HL-60 (cell line): ENCODE measurements at regions not wholly inside any gene's neighbourhood (a gene's known extent, or its start where the extent isn't known, plus 50 kb on each side); places are given as distances from the start of the nearest gene placed in this dataset.

Source experiments
- DNase-seq, 2 experiments: peaks; one replicate each; pipeline ENCODE4 v3.0.0-alpha.2; 2010 to 2020; ENCODE audit warnings: low read depth in 1 of 2, low spot score in 1 of 2
- H3K27ac ChIP-seq: fragments of 250-450 bp; sonication (Bioruptor Pico); replicated peaks from 2 replicates; pipeline ENCODE4 v1.5.1; 2020; ENCODE audit warnings: mild to moderate bottlenecking, moderate library complexity
- H3K27me3 ChIP-seq: fragments of 250-450 bp; sonication (Bioruptor Pico); 2 replicates; pipeline ENCODE4 v1.5.1; 2021; ENCODE audit warnings: mild to moderate bottlenecking, moderate library complexity; ENCODE audit not compliant: insufficient read depth, poor library complexity, severe bottlenecking
- H3K4me3 ChIP-seq: replicated peaks from 2 replicates; pipeline ENCODE4 v1.5.1; 2011; ENCODE audit warnings: mild to moderate bottlenecking, control low read depth, low read length; ENCODE audit not compliant: insufficient read depth
- GABPA ChIP-seq: IDR thresholded peaks from 2 replicates; pipeline ENCODE4 v1.6.1; 2012; ENCODE audit warnings: low read depth
- POLR2AphosphoS5 ChIP-seq: IDR thresholded peaks from 2 replicates; pipeline ENCODE4 v1.6.1; 2012; ENCODE audit warnings: low read depth
- SPI1 ChIP-seq: IDR thresholded peaks from 2 replicates; pipeline ENCODE4 v1.6.1; 2012; ENCODE audit warnings: low read depth, mild to moderate bottlenecking, borderline replicate concordance
- TF ChIP-seq, protein P1 (sequence below): IDR thresholded peaks from one replicate; pipeline ENCODE4 v1.5.1; 2011; ENCODE audit warnings: low read length, control low read depth, inconsistent platforms; ENCODE audit not compliant: insufficient read depth
- TF ChIP-seq, protein P2 (sequence below): IDR thresholded peaks from 2 replicates; pipeline ENCODE4 v1.6.1; 2012; ENCODE audit warnings: low read depth; ENCODE audit not compliant: insufficient replicate concordance

DNA sequence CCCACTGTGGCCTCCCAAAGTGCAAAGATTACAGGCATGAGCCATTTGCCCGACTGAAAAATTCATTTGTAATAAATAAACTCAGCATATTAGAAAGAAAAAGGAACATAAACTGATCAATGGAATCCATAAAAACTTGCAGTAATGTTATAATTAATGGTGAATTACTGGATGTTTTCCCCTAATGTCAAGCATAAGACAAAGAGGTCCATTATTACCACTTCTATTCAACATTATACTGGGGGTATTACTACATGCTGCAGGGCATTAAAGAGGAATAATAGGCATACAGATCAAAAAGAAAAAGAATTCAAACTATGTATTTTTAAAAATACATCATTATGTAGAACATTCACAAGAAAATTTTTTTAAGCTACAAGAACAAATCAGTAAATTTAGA lies 926.8 kb downstream of the LRFN5 start:
- DNase-seq: no peak
- TF ChIP-seq GABPA (no peak), SPI1 (no peak), POLR2AphosphoS5 (no peak)
- TF ChIP-seq, protein P1, sequence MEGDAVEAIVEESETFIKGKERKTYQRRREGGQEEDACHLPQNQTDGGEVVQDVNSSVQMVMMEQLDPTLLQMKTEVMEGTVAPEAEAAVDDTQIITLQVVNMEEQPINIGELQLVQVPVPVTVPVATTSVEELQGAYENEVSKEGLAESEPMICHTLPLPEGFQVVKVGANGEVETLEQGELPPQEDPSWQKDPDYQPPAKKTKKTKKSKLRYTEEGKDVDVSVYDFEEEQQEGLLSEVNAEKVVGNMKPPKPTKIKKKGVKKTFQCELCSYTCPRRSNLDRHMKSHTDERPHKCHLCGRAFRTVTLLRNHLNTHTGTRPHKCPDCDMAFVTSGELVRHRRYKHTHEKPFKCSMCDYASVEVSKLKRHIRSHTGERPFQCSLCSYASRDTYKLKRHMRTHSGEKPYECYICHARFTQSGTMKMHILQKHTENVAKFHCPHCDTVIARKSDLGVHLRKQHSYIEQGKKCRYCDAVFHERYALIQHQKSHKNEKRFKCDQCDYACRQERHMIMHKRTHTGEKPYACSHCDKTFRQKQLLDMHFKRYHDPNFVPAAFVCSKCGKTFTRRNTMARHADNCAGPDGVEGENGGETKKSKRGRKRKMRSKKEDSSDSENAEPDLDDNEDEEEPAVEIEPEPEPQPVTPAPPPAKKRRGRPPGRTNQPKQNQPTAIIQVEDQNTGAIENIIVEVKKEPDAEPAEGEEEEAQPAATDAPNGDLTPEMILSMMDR: no peak
- TF ChIP-seq, protein P2, sequence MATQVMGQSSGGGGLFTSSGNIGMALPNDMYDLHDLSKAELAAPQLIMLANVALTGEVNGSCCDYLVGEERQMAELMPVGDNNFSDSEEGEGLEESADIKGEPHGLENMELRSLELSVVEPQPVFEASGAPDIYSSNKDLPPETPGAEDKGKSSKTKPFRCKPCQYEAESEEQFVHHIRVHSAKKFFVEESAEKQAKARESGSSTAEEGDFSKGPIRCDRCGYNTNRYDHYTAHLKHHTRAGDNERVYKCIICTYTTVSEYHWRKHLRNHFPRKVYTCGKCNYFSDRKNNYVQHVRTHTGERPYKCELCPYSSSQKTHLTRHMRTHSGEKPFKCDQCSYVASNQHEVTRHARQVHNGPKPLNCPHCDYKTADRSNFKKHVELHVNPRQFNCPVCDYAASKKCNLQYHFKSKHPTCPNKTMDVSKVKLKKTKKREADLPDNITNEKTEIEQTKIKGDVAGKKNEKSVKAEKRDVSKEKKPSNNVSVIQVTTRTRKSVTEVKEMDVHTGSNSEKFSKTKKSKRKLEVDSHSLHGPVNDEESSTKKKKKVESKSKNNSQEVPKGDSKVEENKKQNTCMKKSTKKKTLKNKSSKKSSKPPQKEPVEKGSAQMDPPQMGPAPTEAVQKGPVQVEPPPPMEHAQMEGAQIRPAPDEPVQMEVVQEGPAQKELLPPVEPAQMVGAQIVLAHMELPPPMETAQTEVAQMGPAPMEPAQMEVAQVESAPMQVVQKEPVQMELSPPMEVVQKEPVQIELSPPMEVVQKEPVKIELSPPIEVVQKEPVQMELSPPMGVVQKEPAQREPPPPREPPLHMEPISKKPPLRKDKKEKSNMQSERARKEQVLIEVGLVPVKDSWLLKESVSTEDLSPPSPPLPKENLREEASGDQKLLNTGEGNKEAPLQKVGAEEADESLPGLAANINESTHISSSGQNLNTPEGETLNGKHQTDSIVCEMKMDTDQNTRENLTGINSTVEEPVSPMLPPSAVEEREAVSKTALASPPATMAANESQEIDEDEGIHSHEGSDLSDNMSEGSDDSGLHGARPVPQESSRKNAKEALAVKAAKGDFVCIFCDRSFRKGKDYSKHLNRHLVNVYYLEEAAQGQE: no peak
- Histone ChIP-seq H3K27me3 (no peaks in the 10 kb centered on the region), H3K4me3 (no peak overlapping the region), H3K27ac (no peak overlapping the region)

DNA sequence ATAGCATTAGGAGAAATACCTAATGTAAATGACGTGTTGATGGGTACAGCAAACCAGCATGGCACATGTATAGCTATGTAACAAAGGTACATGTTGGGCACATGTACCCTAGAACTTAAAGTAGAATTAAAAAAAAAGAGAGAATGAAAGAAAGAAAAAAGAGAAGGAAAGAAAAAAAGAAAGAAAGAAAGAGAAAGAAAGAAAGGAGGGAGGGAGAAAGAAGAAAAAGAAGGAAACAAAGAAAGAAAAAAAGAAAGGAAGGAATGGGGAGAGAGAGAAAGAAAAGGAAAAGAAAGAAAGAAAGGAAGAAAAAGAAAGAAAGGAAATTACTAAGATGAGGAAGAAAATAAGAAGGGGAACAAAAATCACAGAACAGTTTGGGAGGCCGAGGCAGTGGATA lies 925.5 kb downstream of the LRFN5 start:
- TF ChIP-seq, protein P2: no peak
- TF ChIP-seq GABPA (no peak), SPI1 (no peak), POLR2AphosphoS5 (no peak)
- TF ChIP-seq, protein P1: no peak

DNA sequence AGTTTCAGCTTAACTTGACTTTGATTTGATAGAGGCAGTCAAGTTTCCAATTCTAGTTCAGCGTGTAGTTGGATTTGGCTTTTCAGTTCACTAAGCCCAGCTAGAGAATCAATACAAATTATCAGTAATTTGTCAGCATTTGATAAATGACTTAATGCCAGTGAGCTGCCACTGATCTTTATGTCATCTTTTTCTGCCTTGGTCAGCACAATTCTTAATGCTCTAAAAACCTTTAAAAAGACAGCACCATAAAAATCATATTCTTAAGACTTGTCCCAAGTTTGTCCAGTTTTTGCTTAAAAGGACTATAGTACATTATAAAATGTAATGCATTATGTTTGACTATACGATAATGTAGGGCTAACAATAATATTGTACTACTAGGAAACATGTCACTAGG lies 920.5 kb downstream of the LRFN5 start:
- Histone ChIP-seq H3K4me3 (no peak overlapping the region), H3K27me3 (no peaks in the 10 kb centered on the region), H3K27ac (no peak overlapping the region)
- TF ChIP-seq, protein P1: no peak
- no peak for TF ChIP-seq GABPA
- no peak for TF ChIP-seq POLR2AphosphoS5
- TF ChIP-seq, protein P2: no peak
- TF ChIP-seq SPI1: no peak
- no peak for DNase-seq

More for the DNA sequence above, 925.5 kb downstream of the LRFN5 start:
- DNase-seq: no peak
- H3K27me3 ChIP-seq: no peaks in the 10 kb centered on the region
- H3K4me3 ChIP-seq: no peak overlapping the region
- H3K27ac ChIP-seq: no peak overlapping the region
